PC-9 (cell line): ENCODE measurements at regions not wholly inside any gene's neighbourhood (a gene's known extent, or its start where the extent isn't known, plus 50 kb on each side); places are given as distances from the start of the nearest gene placed in this dataset.

Source experiments
- BruUV-seq: library from RNA; stranded (reverse); fragments of 400-500 nt; replicated peaks from 2 replicates; lab custom pipeline; 2021; lab: Mats Ljungman, UMichigan
- CTCF ChIA-PET: fragments of 300-600 bp; sonication (Branson Sonifier 250); formaldehyde crosslinking; loops from one replicate; lab custom pipeline; 2022; ENCODE audit warnings: antibody characterized with exemption; lab: Charles Lee
- POLR2A ChIA-PET: fragments of 300-600 bp; sonication (Branson Sonifier 250); formaldehyde crosslinking; loops from one replicate; lab custom pipeline; 2022; ENCODE audit warnings: antibody characterized with exemption; ENCODE audit not compliant: unreplicated experiment; lab: Charles Lee
- DNase-seq, 2 experiments: peaks; one replicate each; pipeline versions ENCODE4 v3.0.0 to v3.0.0-alpha.2; 2015 to 2022; ENCODE audit warnings: mixed read lengths in 1 of 2
- H2AFZ ChIP-seq: fragments of 200-600 bp; sonication (generic); 2 replicates; pipeline ENCODE4 v1.8.1; 2017; ENCODE audit warnings: antibody characterized with exemption
- H3F3A ChIP-seq: fragments of 200-600 bp; sonication (generic); 2 replicates; pipeline ENCODE4 v1.8.1; 2017; ENCODE audit warnings: antibody characterized with exemption, mild to moderate bottlenecking, low read depth; ENCODE audit not compliant: insufficient read depth
- H3K27ac ChIP-seq: fragments of 200-600 bp; sonication (generic); 2 replicates; pipeline ENCODE4 v1.6.1; 2016; ENCODE audit warnings: mixed run types
- H3K27me3 ChIP-seq: fragments of 200-600 bp; sonication (generic); 2 replicates; pipeline ENCODE4 v1.6.1; 2016; ENCODE audit warnings: low read depth, mixed run types; ENCODE audit not compliant: insufficient read depth
- H3K36me3 ChIP-seq: fragments of 200-600 bp; sonication (generic); 2 replicates; pipeline ENCODE4 v1.6.1; 2016; ENCODE audit warnings: low read depth, mixed run types
- H3K4me1 ChIP-seq: fragments of 200-600 bp; sonication (generic); replicated peaks from 2 replicates; pipeline ENCODE4 v1.6.1; 2016; ENCODE audit warnings: mixed run types; ENCODE audit not compliant: insufficient read depth
- H3K4me2 ChIP-seq: fragments of 200-600 bp; sonication (generic); 2 replicates; pipeline ENCODE4 v1.6.1; 2017; ENCODE audit warnings: mixed run types
- H3K4me3 ChIP-seq: fragments of 200-600 bp; sonication (generic); 2 replicates; pipeline ENCODE4 v1.6.1; 2016; ENCODE audit warnings: mixed run types
- H3K79me2 ChIP-seq: fragments of 200-600 bp; sonication (generic); 2 replicates; pipeline ENCODE4 v1.6.1; 2017; ENCODE audit warnings: low read depth, mixed run types
- H3K9me2 ChIP-seq: fragments of 200-600 bp; sonication (generic); 2 replicates; pipeline ENCODE4 v1.8.1; 2017; ENCODE audit warnings: mild to moderate bottlenecking; ENCODE audit not compliant: insufficient read depth
- H3K9me3 ChIP-seq: fragments of 200-600 bp; sonication (generic); 2 replicates; pipeline ENCODE4 v1.8.1; 2016; ENCODE audit warnings: low read depth; ENCODE audit not compliant: insufficient read depth
- H4K20me1 ChIP-seq: fragments of 200-600 bp; sonication (generic); 2 replicates; pipeline ENCODE4 v1.8.1; 2017; ENCODE audit not compliant: insufficient read depth
- CTCF ChIP-seq: fragments of 200-600 bp; sonication (generic); conservative IDR thresholded peaks from 2 replicates; pipeline ENCODE4 v1.6.1; 2017; ENCODE audit warnings: mixed run types, antibody characterized with exemption, mild to moderate bottlenecking, moderate library complexity
- EZH2 ChIP-seq: fragments of 200-600 bp; sonication (generic); IDR thresholded peaks from 2 replicates; pipeline ENCODE4 v1.8.0; 2017; ENCODE audit warnings: antibody characterized with exemption, low read depth
- intact Hi-C: fragments of 100-400 bp; cut with micrococcal nuclease; formaldehyde crosslinking; loops from one replicate; pipeline ENCODE4 v1.10.0; 2022; ENCODE audit not compliant: unreplicated experiment

- Histone ChIP-seq H3K27ac (no peak overlapping the region), H3K4me2 (no peak overlapping the region), H3K27me3 (no peaks in the 10 kb centered on the region), H3K79me2 (no peaks in the 10 kb centered on the region), H3K9me2 (no peaks in the 10 kb centered on the region), H3K4me1 (no peaks in the 10 kb centered on the region), H2AFZ (no peak overlapping the region), H3K4me3 (no peak overlapping the region), H4K20me1 (no peaks in the 10 kb centered on the region), H3K9me3 (no peaks in the 10 kb centered on the region), H3F3A (no peaks in the 10 kb centered on the region), H3K36me3 (no peaks in the 10 kb centered on the region)
- DNase-seq = no peak
- TF ChIP-seq EZH2 (no peak), CTCF (no peak)
- CTCF ChIA-PET = no interaction called here
- intact Hi-C loops = no loop called here
- POLR2A ChIA-PET = no interaction called here
- no TSS peak for BruUV-seq
Observed at GRCh38 chr1:199956005-199956404, 71.5 kb upstream of the NR5A2 start.

- no peak for DNase-seq
- no peaks in the 10 kb centered on the region for H3K36me3 ChIP-seq
- no peaks in the 10 kb centered on the region for H3K9me2 ChIP-seq
- no peak overlapping the region for H3K4me2 ChIP-seq
- ChIA-PET CTCF (no interaction called here), POLR2A (no interaction called here)
- no peak overlapping the region for H3K4me3 ChIP-seq
- H3K4me1 ChIP-seq = no peaks in the 10 kb centered on the region
- H2AFZ ChIP-seq = no peak overlapping the region
- TF ChIP-seq EZH2 = no peak
- TF ChIP-seq CTCF = no peak
- H3K79me2 ChIP-seq = no peaks in the 10 kb centered on the region
- H3K27me3 ChIP-seq = no peaks in the 10 kb centered on the region
- no peaks in the 10 kb centered on the region for H3K9me3 ChIP-seq
- BruUV-seq = no TSS peak
- H4K20me1 ChIP-seq = no peaks in the 10 kb centered on the region
- no peaks in the 10 kb centered on the region for H3F3A ChIP-seq
- H3K27ac ChIP-seq = no peak overlapping the region
- intact Hi-C loops = no loop called here
Observed at GRCh38 chr1:199959033-199959774, 68.3 kb upstream of the NR5A2 start.

- Histone ChIP-seq H3K79me2 (no peaks in the 10 kb centered on the region), H3K4me1 (no peaks in the 10 kb centered on the region), H3F3A (no peaks in the 10 kb centered on the region), H4K20me1 (no peaks in the 10 kb centered on the region), H3K27ac (no peak overlapping the region), H3K4me3 (no peak overlapping the region), H3K4me2 (no peak overlapping the region), H3K36me3 (no peaks in the 10 kb centered on the region), H3K27me3 (no peaks in the 10 kb centered on the region), H3K9me3 (no peaks in the 10 kb centered on the region), H2AFZ (no peak overlapping the region), H3K9me2 (no peaks in the 10 kb centered on the region)
- ChIA-PET CTCF (no interaction called here), POLR2A (no interaction called here)
- TF ChIP-seq CTCF (no peak), EZH2 (no peak)
- DNase-seq = no peak
- no TSS peak for BruUV-seq
- intact Hi-C loops = no loop called here
Observed at GRCh38 chr1:199959775-199960110, 67.8 kb upstream of the NR5A2 start.
